ENCODE measurements at regions not wholly inside any gene's neighbourhood (a gene's known extent, or its start where the extent isn't known, plus 50 kb on each side); places are given as distances from the start of the nearest gene placed in this dataset.

DNA sequence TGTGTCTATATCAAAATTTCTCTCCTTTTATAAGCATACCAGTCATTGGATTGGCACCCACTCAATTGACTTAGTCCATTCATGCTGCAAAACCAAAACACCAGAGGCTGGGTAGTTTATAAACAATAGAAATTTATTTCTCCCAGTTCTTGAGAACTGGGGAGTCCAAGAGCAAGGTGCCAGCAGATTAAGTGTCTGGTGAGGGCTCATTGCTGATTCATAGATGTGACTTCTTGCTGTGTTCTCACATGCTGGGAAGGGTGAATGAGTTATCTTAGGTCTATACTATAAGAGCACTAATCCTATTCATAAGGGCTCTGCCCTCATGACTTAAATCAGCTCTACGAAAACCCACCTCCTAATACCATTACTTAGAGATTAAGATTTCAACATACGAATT is 501.4 kb downstream of the EPM2A start:
- DNase-seq: peak; percentile 34

DNA sequence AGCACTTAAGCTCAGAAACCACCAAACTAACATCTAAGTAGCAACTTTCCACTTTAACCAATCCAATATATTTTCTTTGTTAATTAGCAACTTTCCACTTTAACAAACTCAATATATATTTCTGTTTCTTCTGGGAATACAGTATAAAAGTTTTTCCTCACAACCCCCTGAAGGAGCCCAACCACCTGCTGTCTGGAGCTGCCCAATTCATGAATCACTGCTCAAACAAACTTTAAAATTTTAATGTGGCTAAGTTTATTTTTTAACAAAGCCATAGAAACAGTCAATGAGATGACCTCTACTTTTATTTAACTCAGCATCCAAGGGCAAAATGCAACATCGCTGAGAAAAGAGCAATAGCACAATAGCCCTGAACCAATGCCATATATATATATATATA is 500.1 kb downstream of the EPM2A start:
- H3K27ac ChIP-seq: no peak overlapping the region
- H3K4me3 ChIP-seq (ENCODE audit: low read depth, low read length): no peak overlapping the region
- no peaks in the 10 kb centered on the region for H3K27me3 ChIP-seq (ENCODE audit: insufficient read depth, low read depth, severe bottlenecking)
- no peak for DNase-seq
- TF ChIP-seq, protein P1, sequence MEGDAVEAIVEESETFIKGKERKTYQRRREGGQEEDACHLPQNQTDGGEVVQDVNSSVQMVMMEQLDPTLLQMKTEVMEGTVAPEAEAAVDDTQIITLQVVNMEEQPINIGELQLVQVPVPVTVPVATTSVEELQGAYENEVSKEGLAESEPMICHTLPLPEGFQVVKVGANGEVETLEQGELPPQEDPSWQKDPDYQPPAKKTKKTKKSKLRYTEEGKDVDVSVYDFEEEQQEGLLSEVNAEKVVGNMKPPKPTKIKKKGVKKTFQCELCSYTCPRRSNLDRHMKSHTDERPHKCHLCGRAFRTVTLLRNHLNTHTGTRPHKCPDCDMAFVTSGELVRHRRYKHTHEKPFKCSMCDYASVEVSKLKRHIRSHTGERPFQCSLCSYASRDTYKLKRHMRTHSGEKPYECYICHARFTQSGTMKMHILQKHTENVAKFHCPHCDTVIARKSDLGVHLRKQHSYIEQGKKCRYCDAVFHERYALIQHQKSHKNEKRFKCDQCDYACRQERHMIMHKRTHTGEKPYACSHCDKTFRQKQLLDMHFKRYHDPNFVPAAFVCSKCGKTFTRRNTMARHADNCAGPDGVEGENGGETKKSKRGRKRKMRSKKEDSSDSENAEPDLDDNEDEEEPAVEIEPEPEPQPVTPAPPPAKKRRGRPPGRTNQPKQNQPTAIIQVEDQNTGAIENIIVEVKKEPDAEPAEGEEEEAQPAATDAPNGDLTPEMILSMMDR (IDR thresholded peaks at IDR 0.05; ENCODE audit: low read depth, low read length): no peak
- H3K36me3 ChIP-seq: no peaks in the 10 kb centered on the region
- no peaks in the 10 kb centered on the region for H3K9me3 ChIP-seq (ENCODE audit: severe bottlenecking)

More for the DNA sequence above, 501.4 kb downstream of the EPM2A start:
- Histone ChIP-seq H3K9me3 (ENCODE audit: severe bottlenecking) (no peaks in the 10 kb centered on the region), H3K27me3 (ENCODE audit: insufficient read depth, low read depth, severe bottlenecking) (no peaks in the 10 kb centered on the region), H3K27ac (no peak overlapping the region), H3K36me3 (no peaks in the 10 kb centered on the region), H3K4me3 (ENCODE audit: low read depth, low read length) (no peak overlapping the region)
- TF ChIP-seq, protein P1 (IDR thresholded peaks at IDR 0.05; ENCODE audit: low read depth, low read length): no peak

DNA sequence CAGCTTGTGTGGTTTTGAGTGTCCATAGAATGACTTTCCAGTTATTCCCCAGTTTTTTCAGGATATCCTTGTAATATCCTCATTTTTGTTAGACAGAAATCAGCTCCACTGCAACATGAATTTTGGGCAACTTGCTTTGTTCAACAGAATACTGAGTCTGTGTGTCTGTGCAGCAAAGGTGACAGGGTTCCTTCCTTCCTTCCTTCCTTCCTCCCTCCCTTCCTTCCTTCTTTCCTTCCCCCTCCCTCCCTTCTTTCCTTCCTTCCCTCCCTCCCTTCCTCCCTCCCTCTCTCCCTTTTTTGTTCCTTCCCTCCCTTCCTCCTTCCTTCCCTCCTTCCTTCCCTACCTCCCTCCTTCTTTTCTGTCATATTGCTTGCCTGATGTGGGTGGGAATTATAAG is 496.5 kb downstream of the EPM2A start:
- Histone ChIP-seq H3K27me3 (ENCODE audit: insufficient read depth, low read depth, severe bottlenecking) (no peaks in the 10 kb centered on the region), H3K9me3 (ENCODE audit: severe bottlenecking) (no peaks in the 10 kb centered on the region), H3K27ac (no peak overlapping the region), H3K4me3 (ENCODE audit: low read depth, low read length) (no peak overlapping the region), H3K36me3 (no peaks in the 10 kb centered on the region)
- TF ChIP-seq, protein P1 (IDR thresholded peaks at IDR 0.05; ENCODE audit: low read depth, low read length): no peak
- no peak for DNase-seq

DNA sequence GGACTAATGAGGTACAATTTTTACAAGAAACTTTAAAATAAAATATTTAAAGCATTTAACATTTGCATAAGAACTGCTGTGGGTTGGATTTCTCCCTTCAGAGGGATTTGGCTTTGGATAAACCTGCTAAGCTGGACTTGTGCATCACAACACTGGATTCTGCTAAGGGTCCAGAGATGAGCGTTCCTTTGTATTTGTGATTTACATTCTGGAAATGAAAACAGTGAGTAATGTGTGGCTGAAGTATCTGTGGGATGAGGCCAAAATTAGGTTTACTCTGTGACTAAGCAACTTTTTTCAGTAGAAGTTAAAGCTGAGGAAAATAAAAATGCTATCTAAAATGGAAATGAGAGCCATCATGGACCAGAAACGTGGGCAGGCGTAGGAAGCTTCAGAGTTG is 494.3 kb downstream of the EPM2A start:
- no peaks in the 10 kb centered on the region for H3K9me3 ChIP-seq (ENCODE audit: severe bottlenecking)
- H3K4me3 ChIP-seq (ENCODE audit: low read depth, low read length): no peak overlapping the region
- H3K27me3 ChIP-seq (ENCODE audit: insufficient read depth, low read depth, severe bottlenecking): no peaks in the 10 kb centered on the region
- TF ChIP-seq, protein P1 (IDR thresholded peaks at IDR 0.05; ENCODE audit: low read depth, low read length): no peak
- no peak for DNase-seq
- no peak overlapping the region for H3K27ac ChIP-seq
- no peaks in the 10 kb centered on the region for H3K36me3 ChIP-seq

DNA sequence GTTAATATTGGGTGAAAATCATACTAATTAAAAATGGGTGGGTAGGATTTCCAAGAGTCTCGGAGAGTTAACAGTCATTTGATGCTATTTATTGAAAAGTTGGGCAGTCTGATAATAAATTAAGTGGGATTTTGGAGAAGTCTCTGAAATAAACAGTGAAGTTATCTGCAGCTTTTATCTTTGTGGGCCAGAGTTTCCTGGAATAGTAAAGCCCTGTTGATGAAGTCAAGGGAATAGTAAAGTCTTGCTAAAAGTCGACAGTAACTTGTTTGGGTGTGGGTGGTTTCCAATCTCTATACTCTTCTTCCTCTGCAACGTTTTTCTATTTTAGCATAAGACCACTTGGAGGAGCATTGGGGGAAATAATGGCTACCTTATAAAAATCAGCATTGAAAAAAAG is 493.6 kb downstream of the EPM2A start:
- Histone ChIP-seq H3K9me3 (ENCODE audit: severe bottlenecking) (no peaks in the 10 kb centered on the region), H3K27ac (no peak overlapping the region), H3K4me3 (ENCODE audit: low read depth, low read length) (no peak overlapping the region), H3K36me3 (no peaks in the 10 kb centered on the region), H3K27me3 (ENCODE audit: insufficient read depth, low read depth, severe bottlenecking) (no peaks in the 10 kb centered on the region)
- no peak for DNase-seq
- TF ChIP-seq, protein P1 (IDR thresholded peaks at IDR 0.05; ENCODE audit: low read depth, low read length): no peak

DNA sequence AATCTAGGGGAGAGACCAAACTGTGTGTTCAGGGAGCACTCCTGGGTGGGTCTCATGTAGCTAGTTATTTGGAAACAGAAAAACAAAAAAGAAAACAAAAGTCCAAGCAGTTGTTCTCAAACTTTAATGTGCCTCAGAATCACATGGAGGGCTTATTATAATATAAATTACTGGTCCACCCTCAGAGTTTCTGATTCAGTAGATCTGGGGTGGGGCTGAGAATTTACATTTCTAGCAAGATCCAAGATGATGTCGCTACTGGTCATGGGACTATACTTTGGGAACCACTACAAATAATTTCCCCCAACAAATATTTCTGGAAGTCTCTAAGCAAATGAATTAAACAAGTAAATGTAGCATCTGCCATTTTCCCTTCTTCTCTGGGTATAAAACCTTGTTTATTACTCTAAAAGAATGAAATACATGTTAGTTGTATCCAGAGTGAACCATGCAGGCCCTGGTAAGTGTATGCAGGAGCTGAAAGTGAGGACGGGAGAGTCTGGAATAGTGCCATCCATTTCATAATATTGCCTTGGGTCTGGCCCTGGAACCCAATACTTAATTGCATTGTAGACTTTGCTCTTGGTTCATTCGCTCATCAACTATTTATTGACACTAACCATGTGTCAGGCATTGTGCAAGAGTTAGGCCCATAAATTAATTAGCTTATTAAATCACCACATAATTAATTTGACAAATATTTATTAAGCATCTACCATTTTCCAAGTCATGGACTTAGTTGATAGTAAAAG is 490.8 kb downstream of the EPM2A start:
- Histone ChIP-seq H3K27me3 (ENCODE audit: insufficient read depth, low read depth, severe bottlenecking) (no peaks in the 10 kb centered on the region), H3K27ac (no peak overlapping the region), H3K4me3 (ENCODE audit: low read depth, low read length) (no peak overlapping the region), H3K9me3 (ENCODE audit: severe bottlenecking) (no peaks in the 10 kb centered on the region), H3K36me3 (no peaks in the 10 kb centered on the region)
- TF ChIP-seq, protein P1 (IDR thresholded peaks at IDR 0.05; ENCODE audit: low read depth, low read length): no peak
- DNase-seq: no peak

Measured in WERI-Rb-1 (cell line).